SK-N-SH treated with all-trans-retinoic acid at 6 μM for 48 hours (cell line): ENCODE measurements at regions not wholly inside any gene's neighbourhood (a gene's known extent, or its start where the extent isn't known, plus 50 kb on each side); places are given as distances from the start of the nearest gene placed in this dataset.

Source experiments
- ATAC-seq: fragments of 200-7000 bp; cut with Tn5 transposase; 3 replicates; pipeline ENCODE4 v1.9.1; 2020; ENCODE audit warnings: mild to moderate bottlenecking, moderate library complexity
- ARNTL ChIP-seq: fragments of 450-650 bp; formaldehyde crosslinking; IDR thresholded peaks from 2 replicates; pipeline ENCODE4 v1.5.0; 2020; ENCODE audit warnings: low read depth, mild to moderate bottlenecking, moderate library complexity, borderline replicate concordance
- BACH2 ChIP-seq: fragments of 250-450 bp; sonication (Bioruptor Pico); IDR thresholded peaks from 2 replicates; pipeline ENCODE4 v1.9.0; 2021; ENCODE audit warnings: mild to moderate bottlenecking, borderline replicate concordance
- CSDC2 ChIP-seq: fragments of 250-450 bp; sonication (Bioruptor Pico); IDR thresholded peaks from 2 replicates; pipeline ENCODE4 v1.5.0; 2020; ENCODE audit warnings: mild to moderate bottlenecking, moderate library complexity
- ESRRG ChIP-seq: fragments of 250-450 bp; sonication (Bioruptor Pico); IDR thresholded peaks from 2 replicates; pipeline ENCODE4 v1.6.1; 2021; ENCODE audit warnings: mild to moderate bottlenecking
- GLIS3 ChIP-seq: fragments of 250-450 bp; sonication (Bioruptor Pico); IDR thresholded peaks from 2 replicates; pipeline ENCODE4 v1.5.0; 2020; ENCODE audit warnings: mild to moderate bottlenecking, moderate library complexity
- ISL1 ChIP-seq: fragments of 250-450 bp; sonication (Bioruptor Pico); IDR thresholded peaks from 2 replicates; pipeline ENCODE4 v2.1.2; 2022; ENCODE audit warnings: mild to moderate bottlenecking, moderate library complexity
- OSR1 ChIP-seq: fragments of 250-450 bp; sonication (Bioruptor Pico); IDR thresholded peaks from 2 replicates; pipeline ENCODE4 v1.8.0; 2022; ENCODE audit warnings: moderate library complexity, mild to moderate bottlenecking, inconsistent platforms
- PATZ1 ChIP-seq: fragments of 250-450 bp; sonication (Bioruptor Pico); IDR thresholded peaks from 2 replicates; pipeline ENCODE4 v1.8.0; 2020; ENCODE audit warnings: mild to moderate bottlenecking, moderate library complexity, borderline replicate concordance
- RARB ChIP-seq: fragments of 250-450 bp; sonication (Bioruptor Pico); IDR thresholded peaks from 2 replicates; pipeline ENCODE4 v1.8.0; 2021; ENCODE audit warnings: mild to moderate bottlenecking, moderate library complexity
- SNAI2 ChIP-seq: fragments of 250-450 bp; sonication (Bioruptor Pico); IDR thresholded peaks from 2 replicates; pipeline ENCODE4 v1.5.0; 2020; ENCODE audit warnings: mild to moderate bottlenecking, moderate library complexity
- TCF4 ChIP-seq: fragments of 250-450 bp; sonication (Bioruptor Pico); IDR thresholded peaks from 2 replicates; pipeline ENCODE4 v1.8.0; 2021; ENCODE audit warnings: mild to moderate bottlenecking, moderate library complexity, borderline replicate concordance
- TOX ChIP-seq: fragments of 250-450 bp; sonication (Bioruptor Pico); IDR thresholded peaks from 2 replicates; pipeline ENCODE4 v1.8.0; 2021; ENCODE audit warnings: mild to moderate bottlenecking, moderate library complexity, borderline replicate concordance
- ZC3H10 ChIP-seq: fragments of 250-450 bp; sonication (Bioruptor Pico); IDR thresholded peaks from 2 replicates; pipeline ENCODE4 v1.5.1; 2021; ENCODE audit warnings: mild to moderate bottlenecking, moderate library complexity
- ZFP3 ChIP-seq: fragments of 250-450 bp; sonication (Bioruptor Pico); IDR thresholded peaks from 2 replicates; pipeline ENCODE4 v1.5.0; 2020; ENCODE audit warnings: mild to moderate bottlenecking, moderate library complexity
- ZFP30 ChIP-seq: fragments of 450-650 bp; formaldehyde crosslinking; IDR thresholded peaks from 2 replicates; pipeline ENCODE4 v1.5.0; 2022; ENCODE audit warnings: mild to moderate bottlenecking, moderate library complexity
- ZNF565 ChIP-seq: fragments of 450-650 bp; formaldehyde crosslinking; conservative IDR thresholded peaks from 2 replicates; pipeline ENCODE4 v1.5.0; 2020; ENCODE audit warnings: low read depth, mild to moderate bottlenecking, moderate library complexity
- ZNF70 ChIP-seq: fragments of 450-650 bp; formaldehyde crosslinking; IDR thresholded peaks from 2 replicates; pipeline ENCODE4 v1.5.0; 2020; ENCODE audit warnings: mild to moderate bottlenecking, moderate library complexity
- ZNF8 ChIP-seq: fragments of 450-650 bp; formaldehyde crosslinking; IDR thresholded peaks from 2 replicates; pipeline ENCODE4 v1.5.0; 2020; ENCODE audit warnings: mild to moderate bottlenecking, moderate library complexity
- TF ChIP-seq, protein P1 (sequence below): fragments of 250-450 bp; sonication (Bioruptor Pico); IDR thresholded peaks from 2 replicates; pipeline ENCODE4 v1.5.0; 2020; ENCODE audit warnings: mild to moderate bottlenecking, moderate library complexity
- TF ChIP-seq, protein P2 (sequence below): fragments of 250-450 bp; sonication (Bioruptor Pico); IDR thresholded peaks from 2 replicates; pipeline ENCODE4 v1.8.0; 2021; ENCODE audit warnings: low read depth, mild to moderate bottlenecking, moderate library complexity, borderline replicate concordance

- no peak for ATAC-seq
- TF ChIP-seq, protein P1, sequence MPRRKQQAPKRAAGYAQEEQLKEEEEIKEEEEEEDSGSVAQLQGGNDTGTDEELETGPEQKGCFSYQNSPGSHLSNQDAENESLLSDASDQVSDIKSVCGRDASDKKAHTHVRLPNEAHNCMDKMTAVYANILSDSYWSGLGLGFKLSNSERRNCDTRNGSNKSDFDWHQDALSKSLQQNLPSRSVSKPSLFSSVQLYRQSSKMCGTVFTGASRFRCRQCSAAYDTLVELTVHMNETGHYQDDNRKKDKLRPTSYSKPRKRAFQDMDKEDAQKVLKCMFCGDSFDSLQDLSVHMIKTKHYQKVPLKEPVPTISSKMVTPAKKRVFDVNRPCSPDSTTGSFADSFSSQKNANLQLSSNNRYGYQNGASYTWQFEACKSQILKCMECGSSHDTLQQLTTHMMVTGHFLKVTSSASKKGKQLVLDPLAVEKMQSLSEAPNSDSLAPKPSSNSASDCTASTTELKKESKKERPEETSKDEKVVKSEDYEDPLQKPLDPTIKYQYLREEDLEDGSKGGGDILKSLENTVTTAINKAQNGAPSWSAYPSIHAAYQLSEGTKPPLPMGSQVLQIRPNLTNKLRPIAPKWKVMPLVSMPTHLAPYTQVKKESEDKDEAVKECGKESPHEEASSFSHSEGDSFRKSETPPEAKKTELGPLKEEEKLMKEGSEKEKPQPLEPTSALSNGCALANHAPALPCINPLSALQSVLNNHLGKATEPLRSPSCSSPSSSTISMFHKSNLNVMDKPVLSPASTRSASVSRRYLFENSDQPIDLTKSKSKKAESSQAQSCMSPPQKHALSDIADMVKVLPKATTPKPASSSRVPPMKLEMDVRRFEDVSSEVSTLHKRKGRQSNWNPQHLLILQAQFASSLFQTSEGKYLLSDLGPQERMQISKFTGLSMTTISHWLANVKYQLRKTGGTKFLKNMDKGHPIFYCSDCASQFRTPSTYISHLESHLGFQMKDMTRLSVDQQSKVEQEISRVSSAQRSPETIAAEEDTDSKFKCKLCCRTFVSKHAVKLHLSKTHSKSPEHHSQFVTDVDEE (CRISPR knock-in tag), result no peak
- no peak for TF ChIP-seq ZNF70 (CRISPR knock-in tag)
- TF ChIP-seq SNAI2 (CRISPR knock-in tag), result no peak
- no peak for TF ChIP-seq ESRRG (CRISPR knock-in tag)
- TF ChIP-seq ZNF8, result no peak
- TF ChIP-seq ARNTL, result no peak
- no peak for TF ChIP-seq TOX (CRISPR knock-in tag)
- TF ChIP-seq ZC3H10 (CRISPR knock-in tag), result no peak
- no peak for TF ChIP-seq BACH2 (CRISPR knock-in tag)
- TF ChIP-seq, all 23 proteins: peak for 0
Measured at GRCh38 chr4:110900213-110900769, 277.4 kb upstream of the PITX2 start.

DNA sequence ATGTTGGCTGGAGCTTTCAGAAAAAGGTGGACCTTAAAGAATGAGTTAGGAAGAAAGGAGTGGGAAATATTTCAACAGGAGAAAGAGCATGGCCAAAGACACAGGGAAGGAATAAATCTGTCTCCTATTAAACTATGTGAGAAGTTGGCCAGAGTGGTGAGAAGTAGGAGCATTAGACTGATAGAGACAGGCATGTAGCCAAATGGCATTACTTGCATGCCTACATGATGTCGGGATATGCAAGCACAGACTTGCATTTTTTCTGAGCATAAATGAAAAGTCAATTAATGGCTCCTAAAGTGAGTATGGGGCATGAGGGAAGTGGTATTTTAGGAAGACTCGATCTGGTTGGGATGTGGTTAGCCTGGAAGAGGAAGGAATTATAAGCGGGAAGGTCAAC lies 279.6 kb upstream of the PITX2 start:
- TF ChIP-seq CSDC2, result no peak
- no peak for TF ChIP-seq TCF4 (CRISPR knock-in tag)

GRCh38 chr4:110904435-110905065 lies 281.7 kb upstream of the PITX2 start:
- ATAC-seq, result no peak
- no peak for TF ChIP-seq ESRRG (CRISPR knock-in tag)
- no peak for TF ChIP-seq SNAI2 (CRISPR knock-in tag)
- no peak for TF ChIP-seq ZFP3 (CRISPR knock-in tag)
- TF ChIP-seq TCF4 (CRISPR knock-in tag), result no peak
- no peak for TF ChIP-seq TOX (CRISPR knock-in tag)

More for the DNA sequence above, 279.6 kb upstream of the PITX2 start:
- no peak for ATAC-seq

DNA sequence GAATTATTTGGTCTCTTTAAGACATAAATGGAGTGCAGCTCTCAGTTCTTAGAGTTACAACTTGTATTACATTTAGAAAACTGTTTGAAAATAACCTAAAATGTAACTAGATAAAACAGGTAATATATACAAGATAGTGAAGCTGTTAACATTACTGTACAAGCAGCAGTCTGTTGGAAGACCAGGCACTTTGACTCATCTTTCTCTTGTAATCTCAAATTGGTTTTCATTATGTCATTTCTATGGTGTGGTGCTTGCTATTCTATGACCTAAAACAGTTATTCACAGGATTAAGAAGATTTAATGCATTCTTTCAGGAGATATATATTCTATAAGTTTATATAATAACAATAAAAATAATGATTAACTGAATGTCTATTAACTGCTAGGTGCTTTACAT lies 282.5 kb upstream of the PITX2 start:
- TF ChIP-seq ZNF70 (CRISPR knock-in tag) (no peak), PATZ1 (CRISPR knock-in tag) (no peak), ZFP30 (CRISPR knock-in tag) (no peak), BACH2 (CRISPR knock-in tag) (no peak), OSR1 (CRISPR knock-in tag) (no peak), ESRRG (CRISPR knock-in tag) (no peak), ZNF565 (no peak), RARB (CRISPR knock-in tag) (no peak), ARNTL (no peak), TCF4 (CRISPR knock-in tag) (no peak), SNAI2 (CRISPR knock-in tag) (no peak), ISL1 (CRISPR knock-in tag) (no peak), GLIS3 (CRISPR knock-in tag) (no peak), ZFP3 (CRISPR knock-in tag) (no peak)
- TF ChIP-seq, protein P2, sequence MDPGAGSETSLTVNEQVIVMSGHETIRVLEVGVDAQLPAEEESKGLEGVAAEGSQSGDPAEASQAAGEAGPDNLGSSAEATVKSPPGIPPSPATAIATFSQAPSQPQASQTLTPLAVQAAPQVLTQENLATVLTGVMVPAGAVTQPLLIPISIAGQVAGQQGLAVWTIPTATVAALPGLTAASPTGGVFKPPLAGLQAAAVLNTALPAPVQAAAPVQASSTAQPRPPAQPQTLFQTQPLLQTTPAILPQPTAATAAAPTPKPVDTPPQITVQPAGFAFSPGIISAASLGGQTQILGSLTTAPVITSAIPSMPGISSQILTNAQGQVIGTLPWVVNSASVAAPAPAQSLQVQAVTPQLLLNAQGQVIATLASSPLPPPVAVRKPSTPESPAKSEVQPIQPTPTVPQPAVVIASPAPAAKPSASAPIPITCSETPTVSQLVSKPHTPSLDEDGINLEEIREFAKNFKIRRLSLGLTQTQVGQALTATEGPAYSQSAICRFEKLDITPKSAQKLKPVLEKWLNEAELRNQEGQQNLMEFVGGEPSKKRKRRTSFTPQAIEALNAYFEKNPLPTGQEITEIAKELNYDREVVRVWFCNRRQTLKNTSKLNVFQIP (CRISPR knock-in tag), result no peak
- ATAC-seq, result no peak

DNA sequence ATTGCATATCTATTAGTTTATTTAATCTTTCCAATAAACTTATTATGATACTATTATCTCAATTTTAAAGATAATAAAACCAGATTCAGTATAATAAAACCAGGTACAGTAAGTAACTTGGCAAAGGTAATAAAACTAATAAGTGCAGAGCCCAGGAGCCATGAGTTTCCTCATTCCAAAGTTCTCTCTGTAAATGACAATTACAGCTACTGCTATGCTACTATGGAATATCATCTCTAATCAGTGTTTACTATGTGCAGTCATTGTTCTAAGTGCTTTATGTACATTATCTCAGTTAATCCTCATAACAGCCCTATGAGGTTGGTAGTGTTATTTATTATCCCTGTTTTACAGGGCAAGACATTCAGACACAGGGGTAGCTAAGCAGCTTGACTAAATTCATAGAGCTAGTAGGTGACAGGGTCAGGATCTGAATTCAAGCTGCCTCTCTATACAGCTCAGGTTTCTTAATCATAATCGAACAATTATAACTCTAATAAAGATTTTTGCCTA lies 285.0 kb upstream of the PITX2 start:
- TF ChIP-seq, protein P1 (CRISPR knock-in tag), result no peak
- no peak for ATAC-seq
